ENCODE measurements at regions not wholly inside any gene's neighbourhood (a gene's known extent, or its start where the extent isn't known, plus 50 kb on each side); places are given as distances from the start of the nearest gene placed in this dataset.
A peak's percentile ranks its signal among the peaks of the same experiment; 100 is the strongest.

- Histone ChIP-seq H3K36me3 (peaks cover 0 to 17% of the 10 kb centered on the region in 2 donors), H3K4me3 (no peak overlapping the region), H3K27ac (peak overlapping the region; percentile 51 to 61 (median 54)), H3K27me3 (no peaks in the 10 kb centered on the region), H3K4me1 (peaks cover 69 to 96% of the 10 kb centered on the region in 2 donors), H3K9me3 (no peaks in the 10 kb centered on the region)
- ATAC-seq (no peak), DNase-seq (no peak)
- intact Hi-C loops (cut with DNase I; ENCODE audit: low total_unique reads) = no loop called here
- in situ Hi-C loops (cut with MboI; ENCODE audit: low sequenced_read_pairs in 4 of 4) = no loop called here
- TF ChIP-seq, protein P1, sequence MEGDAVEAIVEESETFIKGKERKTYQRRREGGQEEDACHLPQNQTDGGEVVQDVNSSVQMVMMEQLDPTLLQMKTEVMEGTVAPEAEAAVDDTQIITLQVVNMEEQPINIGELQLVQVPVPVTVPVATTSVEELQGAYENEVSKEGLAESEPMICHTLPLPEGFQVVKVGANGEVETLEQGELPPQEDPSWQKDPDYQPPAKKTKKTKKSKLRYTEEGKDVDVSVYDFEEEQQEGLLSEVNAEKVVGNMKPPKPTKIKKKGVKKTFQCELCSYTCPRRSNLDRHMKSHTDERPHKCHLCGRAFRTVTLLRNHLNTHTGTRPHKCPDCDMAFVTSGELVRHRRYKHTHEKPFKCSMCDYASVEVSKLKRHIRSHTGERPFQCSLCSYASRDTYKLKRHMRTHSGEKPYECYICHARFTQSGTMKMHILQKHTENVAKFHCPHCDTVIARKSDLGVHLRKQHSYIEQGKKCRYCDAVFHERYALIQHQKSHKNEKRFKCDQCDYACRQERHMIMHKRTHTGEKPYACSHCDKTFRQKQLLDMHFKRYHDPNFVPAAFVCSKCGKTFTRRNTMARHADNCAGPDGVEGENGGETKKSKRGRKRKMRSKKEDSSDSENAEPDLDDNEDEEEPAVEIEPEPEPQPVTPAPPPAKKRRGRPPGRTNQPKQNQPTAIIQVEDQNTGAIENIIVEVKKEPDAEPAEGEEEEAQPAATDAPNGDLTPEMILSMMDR (IDR thresholded peaks at IDR 0.05 in 4 of 5, conservative IDR thresholded peaks at IDR 0.05 in 1 of 5) = no peak
- TF ChIP-seq POLR2A (IDR thresholded peaks at IDR 0.05) = no peak
These were observed 216.0 kb upstream of the KLF14 start for GRCh38 chr7:130950054-130950453.

DNA sequence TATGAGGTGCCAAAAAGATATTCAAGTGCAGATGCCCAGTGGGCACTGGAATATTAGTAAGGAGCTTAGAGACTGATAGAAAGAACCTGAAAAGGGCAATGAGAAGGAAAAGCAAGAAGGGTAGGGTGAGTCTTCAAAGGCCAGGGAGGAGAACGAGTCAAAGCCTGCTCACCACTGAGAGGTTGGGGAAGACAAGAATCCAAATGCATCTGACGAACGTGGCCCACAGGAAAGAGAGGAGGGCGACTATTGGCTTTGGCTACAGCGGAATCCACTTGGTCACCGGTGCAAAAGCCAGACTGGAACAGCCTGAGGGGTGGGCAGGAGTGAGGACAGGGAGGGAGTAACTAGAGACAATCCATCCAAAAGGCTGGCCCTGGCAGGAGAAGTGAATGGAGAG is 216.7 kb upstream of the KLF14 start:
- in situ Hi-C loops (cut with MboI; ENCODE audit: low sequenced_read_pairs in 4 of 4) = no loop called here
- DNase-seq (no peak), ATAC-seq (no peak)
- Histone ChIP-seq H3K27me3 (no peaks in the 10 kb centered on the region), H3K36me3 (peaks cover 0 to 17% of the 10 kb centered on the region in 2 donors), H3K27ac (peak overlapping the region; percentile 51 to 61 (median 54)), H3K4me3 (no peak overlapping the region), H3K4me1 (peaks cover 68 to 95% of the 10 kb centered on the region in 2 donors), H3K9me3 (no peaks in the 10 kb centered on the region)
- no peak for TF ChIP-seq POLR2A (IDR thresholded peaks at IDR 0.05)
- TF ChIP-seq, protein P1 (IDR thresholded peaks at IDR 0.05 in 4 of 5, conservative IDR thresholded peaks at IDR 0.05 in 1 of 5) = no peak
- intact Hi-C loops (cut with DNase I; ENCODE audit: low total_unique reads) = no loop called here

DNA sequence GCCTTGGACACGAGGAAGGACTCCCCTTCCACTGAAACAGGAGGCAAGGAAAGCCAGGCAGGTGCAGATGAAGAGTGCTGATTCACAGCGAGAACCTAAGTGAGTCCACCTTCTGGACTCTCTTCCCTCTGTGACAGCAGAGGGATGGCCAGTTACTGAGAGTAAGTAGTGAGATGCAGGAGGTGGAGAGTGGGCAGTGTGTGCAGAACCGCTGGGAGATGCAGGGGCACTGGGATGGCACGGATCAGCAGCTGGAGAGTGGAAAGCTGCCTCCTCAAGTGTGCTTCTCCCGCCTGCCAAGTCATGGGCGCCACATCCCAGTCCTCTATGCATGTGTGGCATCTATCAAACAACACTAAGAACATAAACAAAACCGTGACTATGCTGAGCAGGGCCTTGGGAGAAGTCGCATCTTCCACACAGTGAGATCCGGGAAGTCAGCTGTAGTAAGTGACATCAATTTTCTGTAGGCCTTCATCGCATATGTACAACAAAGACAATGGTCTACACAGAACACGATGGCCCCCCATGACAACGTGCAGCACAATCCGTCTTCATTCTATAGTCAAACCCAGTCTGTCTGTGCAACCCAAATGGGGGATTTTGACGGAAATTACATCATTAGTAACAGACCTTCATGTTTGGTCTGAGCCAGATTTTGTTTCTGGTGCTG is 217.4 kb upstream of the KLF14 start:
- no peak overlapping the region for H3K4me3 ChIP-seq
- peak overlapping the region; percentile 51 to 61 (median 54) for H3K27ac ChIP-seq
- TF ChIP-seq, protein P1 (IDR thresholded peaks at IDR 0.05 in 4 of 5, conservative IDR thresholded peaks at IDR 0.05 in 1 of 5) = no peak
- TF ChIP-seq POLR2A (IDR thresholded peaks at IDR 0.05) = peak in 1 of 2 donors; percentile 8
- peaks cover 67 to 95% of the 10 kb centered on the region in 2 donors for H3K4me1 ChIP-seq
- no peaks in the 10 kb centered on the region for H3K9me3 ChIP-seq
- H3K36me3 ChIP-seq = peaks cover 0 to 24% of the 10 kb centered on the region in 2 donors
- intact Hi-C loops (cut with DNase I; ENCODE audit: low total_unique reads) = no loop called here
- peak; percentile 14 to 20 for ATAC-seq
- no peaks in the 10 kb centered on the region for H3K27me3 ChIP-seq
- DNase-seq = no peak
- in situ Hi-C loops (cut with MboI; ENCODE audit: low sequenced_read_pairs in 4 of 4) = no loop called here

- H3K4me1 ChIP-seq = peaks cover 66 to 95% of the 10 kb centered on the region in 2 donors
- intact Hi-C loops (cut with DNase I; ENCODE audit: low total_unique reads) = no loop called here
- peaks cover 0 to 31% of the 10 kb centered on the region in 2 donors for H3K36me3 ChIP-seq
- H3K27ac ChIP-seq = peak overlapping the region; percentile 51 to 61 (median 54)
- in situ Hi-C loops (cut with MboI; ENCODE audit: low sequenced_read_pairs in 4 of 4) = no loop called here
- H3K9me3 ChIP-seq = no peaks in the 10 kb centered on the region
- ATAC-seq = no peak
- TF ChIP-seq POLR2A (IDR thresholded peaks at IDR 0.05) = no peak
- TF ChIP-seq, protein P1 (IDR thresholded peaks at IDR 0.05 in 4 of 5, conservative IDR thresholded peaks at IDR 0.05 in 1 of 5) = no peak
- DNase-seq = no peak
- no peaks in the 10 kb centered on the region for H3K27me3 ChIP-seq
- H3K4me3 ChIP-seq = no peak overlapping the region
These were observed 218.2 kb upstream of the KLF14 start for GRCh38 chr7:130951976-130952876.

Data from gastrocnemius medialis (tissue), 4 donors.